K562 (cell line): ENCODE measurements at regions not wholly inside any gene's neighbourhood (a gene's known extent, or its start where the extent isn't known, plus 50 kb on each side); places are given as distances from the start of the nearest gene placed in this dataset.

Source experiments
- ATAC-seq: fragments of 200-7000 bp; cut with Tn5 transposase; 3 replicates; pipeline ENCODE4 v1.9.1; 2020; ENCODE audit warnings: moderate library complexity
- BruUV-seq: library from RNA; stranded (reverse); fragments of 400-500 nt; replicated peaks from 2 replicates; lab custom pipeline; 2021; lab: Mats Ljungman, UMichigan
- CTCF ChIA-PET: fragments of 300-600 bp; formaldehyde crosslinking; extraction: SDS; loops from one replicate; lab custom pipeline; 2021; ENCODE audit warnings: low intra/inter-chr PET ratio; lab: Yijun Ruan, JAX
- POLR2A ChIA-PET: fragments of 300-600, 350-650 bp; sonication (Branson Sonifier 250); formaldehyde crosslinking; extraction: SDS; loops from one replicate; lab custom pipeline; 2021; ENCODE audit warnings: antibody characterized with exemption, inconsistent platforms; lab: Yijun Ruan, JAX
- DNase-seq, 4 experiments: peaks; one replicate each; pipeline versions ENCODE4 v3.0.0 to v3.0.0-alpha.2; 2011 to 2018; ENCODE audit warnings: low spot score in 3 of 4, mixed read lengths in 3 of 4; ENCODE audit errors: extremely low read depth in 1 of 4
- FAIRE-seq: peaks from 2 replicates; lab custom pipeline; 2011; peaks lifted over from hg19 to GRCh38; lab: Jason Lieb, UNC
- H2AFZ ChIP-seq: 2 replicates; pipeline ENCODE4 v1.6.0; 2011; ENCODE audit warnings: low read depth, low read length, control low read depth, inconsistent platforms
- H3K27ac ChIP-seq: fragments of 200-600 bp; 3 replicates; pipeline ENCODE4 v1.8.0; 2011; ENCODE audit warnings: low read depth, mild to moderate bottlenecking, control low read depth, inconsistent platforms, low read length, moderate library complexity, mixed read lengths; ENCODE audit errors: extremely low read depth
- H3K27me3 ChIP-seq, 2 experiments: fragments of 300-600 bp in 1 of 2; 2 replicates in 1 of 2; 3 replicates in 1 of 2; pipeline versions ENCODE4 v1.6.0 to v1.8.0; 2011; ENCODE audit warnings: inconsistent platforms in 2 of 2, low read length in 2 of 2, mild to moderate bottlenecking in 1 of 2, mixed read lengths in 1 of 2, moderate library complexity in 1 of 2; ENCODE audit not compliant: control insufficient read depth in 2 of 2, insufficient read depth in 2 of 2
- H3K36me3 ChIP-seq: fragments of 300-600 bp; 3 replicates; pipeline ENCODE4 v1.8.0; 2011; ENCODE audit warnings: mild to moderate bottlenecking, low read length, inconsistent platforms; ENCODE audit not compliant: control insufficient read depth, insufficient read depth
- H3K4me1 ChIP-seq, 2 experiments: fragments of 200-600 bp in 1 of 2; replicated peaks in 1 of 2; 2 replicates in 1 of 2; 3 replicates in 1 of 2; pipeline versions ENCODE4 v1.5.1 to v1.8.0; 2011; ENCODE audit warnings: inconsistent platforms in 2 of 2, low read length in 2 of 2, mild to moderate bottlenecking in 1 of 2, mixed read lengths in 1 of 2, moderate library complexity in 1 of 2; ENCODE audit not compliant: control insufficient read depth in 2 of 2, insufficient read depth in 2 of 2
- H3K4me2 ChIP-seq: 2 replicates; pipeline ENCODE4 v1.6.1; 2011; ENCODE audit warnings: low read length, control low read depth, inconsistent platforms, mixed read lengths; ENCODE audit not compliant: insufficient read depth
- H3K4me3 ChIP-seq: fragments of 200-600 bp; sonication (generic), shearing (Covaris generic); 2 replicates; pipeline ENCODE4 v1.5.1; 2016; ENCODE audit warnings: control low read depth, inconsistent platforms
- H3K79me2 ChIP-seq: fragments of 200-600 bp; 3 replicates; pipeline ENCODE4 v1.8.0; 2011; ENCODE audit warnings: low read length, inconsistent platforms; ENCODE audit not compliant: control insufficient read depth, insufficient read depth
- H3K9ac ChIP-seq, 2 experiments: 2 replicates each; pipeline versions ENCODE4 v1.6.0 to v1.6.1; 2011; ENCODE audit warnings: low read depth in 2 of 2, low read length in 2 of 2, control low read depth in 1 of 2, inconsistent platforms in 1 of 2, mild to moderate bottlenecking in 1 of 2, mixed read lengths in 1 of 2; ENCODE audit not compliant: insufficient read depth in 1 of 2
- H3K9me1 ChIP-seq: one replicate; pipeline ENCODE4 v1.6.0; 2011; ENCODE audit warnings: inconsistent platforms, mild to moderate bottlenecking, low read length, moderate library complexity; ENCODE audit not compliant: control insufficient read depth, insufficient read depth
- H3K9me3 ChIP-seq: replicated peaks from 2 replicates; pipeline ENCODE4 v1.5.1; 2011; ENCODE audit warnings: low read depth, low read length, inconsistent platforms; ENCODE audit not compliant: control insufficient read depth, insufficient read depth
- H4K20me1 ChIP-seq: replicated peaks from 2 replicates; pipeline ENCODE4 v1.6.1; 2011; ENCODE audit warnings: low read length, inconsistent platforms, mixed read lengths; ENCODE audit not compliant: control insufficient read depth, insufficient read depth
- CHD1 ChIP-seq: fragments of 200-600 bp; sonication (generic); IDR thresholded peaks from one replicate; pipeline ENCODE4 v1.6.1; 2012; ENCODE audit warnings: mild to moderate bottlenecking, moderate library complexity, low read length, inconsistent platforms
- CXXC5 ChIP-seq: fragments of 250-450 bp; sonication (Bioruptor Pico); IDR thresholded peaks from 2 replicates; pipeline ENCODE4 v1.8.0; 2022; ENCODE audit warnings: inconsistent platforms, mild to moderate bottlenecking, moderate library complexity
- FOXA1 ChIP-seq: fragments of 450-650 bp; IDR thresholded peaks from 2 replicates; pipeline ENCODE4 v1.6.1; 2016; ENCODE audit warnings: mild to moderate bottlenecking, borderline replicate concordance
- HNRNPLL ChIP-seq: fragments of 200-400 bp; formaldehyde crosslinking; IDR thresholded peaks from 2 replicates; pipeline ENCODE4 v1.6.1; 2017; ENCODE audit warnings: low read length, low read depth, mild to moderate bottlenecking; ENCODE audit not compliant: poor library complexity, severe bottlenecking
- RFX7 ChIP-seq: fragments of 250-450 bp; sonication (Bioruptor Pico); IDR thresholded peaks from 2 replicates; pipeline ENCODE4 v1.5.1; 2021; ENCODE audit warnings: mild to moderate bottlenecking
- TAF9B ChIP-seq: fragments of 450-650 bp; IDR thresholded peaks from 2 replicates; pipeline ENCODE4 v1.6.1; 2018; ENCODE audit warnings: mild to moderate bottlenecking; ENCODE audit not compliant: partially characterized antibody
- TBP ChIP-seq: optimal IDR thresholded peaks from 2 replicates; pipeline ENCODE3; 2011; ENCODE audit warnings: low read depth, low read length, improper control_type of control experiment
- TOE1 ChIP-seq, 2 experiments: fragments of 450-650 bp in 1 of 2; sonication (generic) in 1 of 2; formaldehyde crosslinking in 1 of 2; IDR thresholded peaks; 2 replicates each; pipeline versions ENCODE4 v1.7.1 to v1.8.0; 2016 to 2022; ENCODE audit warnings: borderline replicate concordance in 2 of 2, mild to moderate bottlenecking in 2 of 2, antibody characterized with exemption in 1 of 2, inconsistent platforms in 1 of 2, low read depth in 1 of 2, missing genetic modification reagents in 1 of 2, moderate library complexity in 1 of 2
- ZFP30 ChIP-seq: fragments of 250-450 bp; sonication (Bioruptor Pico); IDR thresholded peaks from 2 replicates; pipeline ENCODE4 v1.8.0; 2022; ENCODE audit warnings: moderate library complexity, mild to moderate bottlenecking, inconsistent platforms, borderline replicate concordance
- WGBS: fragments of 100-300 bp; shearing (Covaris generic); methylation state at CpG from one replicate; pipeline ENCODE4 v1.1.6; 2016; ENCODE audit warnings: low coverage, mixed read lengths; ENCODE audit not compliant: insufficient coverage; ENCODE audit errors: missing lambda C conversion rate; 5-methylcytosine and 5-hydroxymethylcytosine counted together
- in situ Hi-C: fragments of 300-500 bp; cut with MboI; formaldehyde crosslinking; loops from 4 replicates; pipeline ENCODE4 v1.15.0; 2018; ENCODE audit warnings: inconsistent platforms, mixed read lengths
- intact Hi-C: fragments of 100-400 bp; cut with micrococcal nuclease; formaldehyde crosslinking; loops from 2 replicates; pipeline ENCODE4 v1.14.2; 2022
- TF ChIP-seq, protein P1 (sequence below): fragments of 150-350 bp; conservative IDR thresholded peaks from 2 replicates; pipeline ENCODE4 v1.6.1; 2014; ENCODE audit warnings: low read length
- TF ChIP-seq, protein P2 (sequence below): fragments of 250-450 bp; sonication (Bioruptor Pico); IDR thresholded peaks from 2 replicates; pipeline ENCODE4 v1.5.0; 2021; ENCODE audit warnings: mild to moderate bottlenecking, borderline replicate concordance

DNA sequence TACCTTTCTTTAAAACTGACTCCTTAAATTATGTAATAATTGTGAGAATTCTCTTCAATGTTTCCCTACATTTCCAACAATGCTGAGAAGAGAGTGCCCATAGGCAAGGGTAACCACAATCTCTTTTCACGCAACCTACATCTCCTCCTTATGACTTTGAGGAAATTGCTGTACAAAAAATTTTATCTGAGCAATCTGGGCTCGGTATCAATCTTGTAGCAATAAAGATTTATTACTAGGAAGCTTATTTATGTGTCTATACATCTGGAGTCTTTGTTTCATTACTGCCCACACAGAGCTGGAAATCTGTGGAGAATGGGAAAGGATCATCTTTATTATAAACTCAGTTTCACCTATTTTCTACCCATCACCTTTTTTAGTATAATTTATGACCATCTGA, 913.8 kb upstream of the SORCS1 start:
- BruUV-seq: no TSS peak
- no peak overlapping the region for H3K9ac ChIP-seq
- no peak overlapping the region for H3K4me3 ChIP-seq
- H3K9me1 ChIP-seq: no peaks in the 10 kb centered on the region
- DNase-seq (no peak), ATAC-seq (no peak), FAIRE-seq (no peak)
- no peaks in the 10 kb centered on the region for H3K9me3 ChIP-seq
- ChIA-PET CTCF (no interaction called here), POLR2A (no interaction called here)
- H3K4me2 ChIP-seq: no peak overlapping the region
- in situ Hi-C loops (no loop called here), intact Hi-C loops (no loop called here)
- H3K27me3 ChIP-seq: no peaks in the 10 kb centered on the region
- H4K20me1 ChIP-seq: no peaks in the 10 kb centered on the region
- TF ChIP-seq CHD1 (no peak), TOE1 (IDR thresholded peaks at IDR 0.05; ENCODE audit: borderline replicate concordance) (no peak), TOE1 (CRISPR knock-in tag; IDR thresholded peaks at IDR 0.05; ENCODE audit: borderline replicate concordance, low read depth) (no peak), CXXC5 (CRISPR knock-in tag) (no peak)
- H3K4me1 ChIP-seq: no peaks in the 10 kb centered on the region
- no peaks in the 10 kb centered on the region for H3K79me2 ChIP-seq
- WGBS: 0% methylated on average over 2 of the region's 2 CpGs
- H3K27ac ChIP-seq: no peak overlapping the region
- no peak overlapping the region for H2AFZ ChIP-seq
- H3K36me3 ChIP-seq: no peaks in the 10 kb centered on the region

DNA sequence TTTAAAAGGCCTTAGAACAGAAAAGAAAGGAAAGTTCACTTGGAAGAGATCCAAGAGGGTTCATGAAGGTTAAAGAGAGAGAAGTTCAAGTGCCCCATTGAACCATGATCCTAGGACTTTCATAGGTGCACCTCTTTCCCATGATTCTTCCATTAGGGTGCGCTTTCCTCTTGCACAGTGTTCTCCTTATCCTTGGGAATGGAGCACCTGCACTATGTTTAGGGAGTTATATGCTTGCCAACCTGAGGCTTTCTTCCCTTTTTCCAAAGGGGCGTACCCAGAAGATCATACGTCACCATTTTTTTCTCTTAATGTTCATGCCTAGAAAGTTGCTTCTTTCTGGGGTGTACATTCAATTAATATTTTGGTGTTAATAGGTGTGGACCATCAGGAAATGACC, 908.0 kb upstream of the SORCS1 start:
- no peak for ATAC-seq
- no TSS peak for BruUV-seq
- Histone ChIP-seq H3K9ac (no peak overlapping the region), H3K27me3 (no peaks in the 10 kb centered on the region), H3K9me1 (no peaks in the 10 kb centered on the region), H3K27ac (no peak overlapping the region), H3K4me3 (no peak overlapping the region), H3K36me3 (no peaks in the 10 kb centered on the region), H3K79me2 (no peaks in the 10 kb centered on the region), H3K4me1 (no peaks in the 10 kb centered on the region), H3K9me3 (no peaks in the 10 kb centered on the region), H3K4me2 (no peak overlapping the region), H2AFZ (no peak overlapping the region), H4K20me1 (no peaks in the 10 kb centered on the region)
- WGBS: 0% methylated on average over 1 of the region's 3 CpGs
- FAIRE-seq: no peak
- no peak for DNase-seq
- ChIA-PET POLR2A (no interaction called here), CTCF (no interaction called here)
- intact Hi-C loops (no loop called here), in situ Hi-C loops (no loop called here)
- TF ChIP-seq ZFP30 (CRISPR knock-in tag): no peak
- TF ChIP-seq, protein P1, sequence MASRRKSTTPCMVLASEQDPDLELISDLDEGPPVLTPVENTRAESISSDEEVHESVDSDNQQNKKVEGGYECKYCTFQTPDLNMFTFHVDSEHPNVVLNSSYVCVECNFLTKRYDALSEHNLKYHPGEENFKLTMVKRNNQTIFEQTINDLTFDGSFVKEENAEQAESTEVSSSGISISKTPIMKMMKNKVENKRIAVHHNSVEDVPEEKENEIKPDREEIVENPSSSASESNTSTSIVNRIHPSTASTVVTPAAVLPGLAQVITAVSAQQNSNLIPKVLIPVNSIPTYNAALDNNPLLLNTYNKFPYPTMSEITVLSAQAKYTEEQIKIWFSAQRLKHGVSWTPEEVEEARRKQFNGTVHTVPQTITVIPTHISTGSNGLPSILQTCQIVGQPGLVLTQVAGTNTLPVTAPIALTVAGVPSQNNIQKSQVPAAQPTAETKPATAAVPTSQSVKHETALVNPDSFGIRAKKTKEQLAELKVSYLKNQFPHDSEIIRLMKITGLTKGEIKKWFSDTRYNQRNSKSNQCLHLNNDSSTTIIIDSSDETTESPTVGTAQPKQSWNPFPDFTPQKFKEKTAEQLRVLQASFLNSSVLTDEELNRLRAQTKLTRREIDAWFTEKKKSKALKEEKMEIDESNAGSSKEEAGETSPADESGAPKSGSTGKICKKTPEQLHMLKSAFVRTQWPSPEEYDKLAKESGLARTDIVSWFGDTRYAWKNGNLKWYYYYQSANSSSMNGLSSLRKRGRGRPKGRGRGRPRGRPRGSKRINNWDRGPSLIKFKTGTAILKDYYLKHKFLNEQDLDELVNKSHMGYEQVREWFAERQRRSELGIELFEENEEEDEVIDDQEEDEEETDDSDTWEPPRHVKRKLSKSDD: no peak
- no peak for TF ChIP-seq FOXA1
- TF ChIP-seq HNRNPLL: no peak
- TF ChIP-seq TBP: no peak
- TF ChIP-seq TAF9B: no peak
- no peak for TF ChIP-seq RFX7 (CRISPR knock-in tag)
- TF ChIP-seq, protein P2, sequence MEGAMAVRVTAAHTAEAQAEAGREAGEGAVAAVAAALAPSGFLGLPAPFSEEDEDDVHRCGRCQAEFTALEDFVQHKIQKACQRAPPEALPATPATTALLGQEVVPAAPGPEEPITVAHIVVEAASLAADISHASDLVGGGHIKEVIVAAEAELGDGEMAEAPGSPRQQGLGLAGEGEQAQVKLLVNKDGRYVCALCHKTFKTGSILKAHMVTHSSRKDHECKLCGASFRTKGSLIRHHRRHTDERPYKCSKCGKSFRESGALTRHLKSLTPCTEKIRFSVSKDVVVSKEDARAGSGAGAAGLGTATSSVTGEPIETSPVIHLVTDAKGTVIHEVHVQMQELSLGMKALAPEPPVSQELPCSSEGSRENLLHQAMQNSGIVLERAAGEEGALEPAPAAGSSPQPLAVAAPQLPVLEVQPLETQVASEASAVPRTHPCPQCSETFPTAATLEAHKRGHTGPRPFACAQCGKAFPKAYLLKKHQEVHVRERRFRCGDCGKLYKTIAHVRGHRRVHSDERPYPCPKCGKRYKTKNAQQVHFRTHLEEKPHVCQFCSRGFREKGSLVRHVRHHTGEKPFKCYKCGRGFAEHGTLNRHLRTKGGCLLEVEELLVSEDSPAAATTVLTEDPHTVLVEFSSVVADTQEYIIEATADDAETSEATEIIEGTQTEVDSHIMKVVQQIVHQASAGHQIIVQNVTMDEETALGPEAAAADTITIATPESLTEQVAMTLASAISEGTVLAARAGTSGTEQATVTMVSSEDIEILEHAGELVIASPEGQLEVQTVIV (CRISPR knock-in tag): no peak
